H1 (cell line): ENCODE measurements at regions not wholly inside any gene's neighbourhood (a gene's known extent, or its start where the extent isn't known, plus 50 kb on each side); places are given as distances from the start of the nearest gene placed in this dataset.

ENCODE experiments used
- CTCF ChIP-seq, 3 experiments: IDR thresholded peaks; 1 replicate in 2 of 3; 2 replicates in 1 of 3; pipeline versions ENCODE4 v1.5.1 to v1.6.1; 2011; ENCODE audit warnings: low read length in 3 of 3, mild to moderate bottlenecking in 3 of 3, inconsistent platforms in 2 of 3, low read depth in 1 of 3, moderate library complexity in 1 of 3; ENCODE audit not compliant: insufficient read depth in 1 of 3; ENCODE audit errors: control extremely low read depth in 1 of 3
- HDAC2 ChIP-seq, 2 experiments: fragments of 300-600 bp in 1 of 2; sonication (generic) in 1 of 2; IDR thresholded peaks; 2 replicates each; pipeline ENCODE4 v1.6.1; 2011 to 2012; ENCODE audit warnings: low read depth in 2 of 2, low read length in 2 of 2, mild to moderate bottlenecking in 2 of 2, moderate library complexity in 2 of 2, borderline replicate concordance in 1 of 2, inconsistent platforms in 1 of 2

GRCh38 chr6:126600258-126600916 lies 260.5 kb downstream of the CENPW start:
- TF ChIP-seq CTCF (IDR thresholded peaks at IDR 0.05; ENCODE audit: control extremely low read depth in 1 of 3, insufficient read depth in 1 of 3, low read depth in 1 of 3, low read length in 3 of 3) (no peak), HDAC2 (IDR thresholded peaks at IDR 0.05; ENCODE audit: borderline replicate concordance in 1 of 2, low read depth in 2 of 2, low read length in 2 of 2) (no peak)
